ENCODE measurements at regions not wholly inside any gene's neighbourhood (a gene's known extent, or its start where the extent isn't known, plus 50 kb on each side); places are given as distances from the start of the nearest gene placed in this dataset.

DNA sequence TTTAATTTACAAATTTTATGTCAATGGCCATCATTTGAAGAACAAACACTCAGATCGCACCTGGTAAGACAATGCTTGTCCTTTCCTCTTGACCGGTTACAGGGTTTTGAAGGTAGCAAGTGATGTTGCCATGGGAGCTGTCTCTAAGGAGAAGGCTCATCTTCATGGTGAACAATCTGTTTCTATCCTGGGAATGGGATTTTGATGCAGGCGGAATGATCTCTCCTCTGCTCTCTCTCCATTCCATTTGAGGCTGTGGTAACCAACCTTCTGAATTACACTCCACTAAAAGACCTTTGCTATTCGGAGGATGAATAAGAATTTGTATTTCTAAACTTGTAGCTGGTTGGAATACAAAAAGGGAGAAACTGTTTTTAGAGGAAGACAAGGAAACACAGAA is 57.9 kb upstream of the SLC5A9 start:
- no peak for DNase-seq

DNA sequence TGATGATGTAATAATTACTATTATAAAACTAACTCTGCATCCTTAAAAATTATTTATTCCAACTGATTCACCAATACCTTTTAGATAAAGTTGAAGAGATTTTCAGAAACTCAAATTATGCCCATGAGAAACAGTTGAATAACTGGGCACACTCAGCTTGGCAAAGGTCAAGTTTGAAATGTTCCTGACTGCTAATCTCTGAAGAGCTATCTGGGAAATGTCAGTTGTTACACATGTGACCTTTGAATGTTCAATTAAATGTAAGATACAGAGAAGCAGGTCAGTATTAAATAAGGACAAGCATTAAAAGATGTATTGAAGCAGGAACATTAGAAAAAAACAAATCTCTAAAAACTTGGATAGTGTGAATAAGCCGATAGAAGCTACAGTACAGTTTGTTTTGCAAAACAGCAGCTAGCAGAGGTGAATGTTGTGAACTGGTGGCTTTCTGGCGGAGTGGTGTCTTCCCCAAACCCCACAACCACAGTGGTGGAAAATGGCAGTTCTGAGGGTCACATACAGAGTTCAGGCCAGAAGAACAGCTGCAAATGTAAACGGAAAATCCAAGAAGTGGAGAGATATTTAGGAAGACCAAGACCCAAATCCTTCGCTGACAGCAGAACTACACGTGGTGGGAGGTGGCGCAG is 61.9 kb upstream of the SLC5A9 start:
- no peak for DNase-seq

DNA sequence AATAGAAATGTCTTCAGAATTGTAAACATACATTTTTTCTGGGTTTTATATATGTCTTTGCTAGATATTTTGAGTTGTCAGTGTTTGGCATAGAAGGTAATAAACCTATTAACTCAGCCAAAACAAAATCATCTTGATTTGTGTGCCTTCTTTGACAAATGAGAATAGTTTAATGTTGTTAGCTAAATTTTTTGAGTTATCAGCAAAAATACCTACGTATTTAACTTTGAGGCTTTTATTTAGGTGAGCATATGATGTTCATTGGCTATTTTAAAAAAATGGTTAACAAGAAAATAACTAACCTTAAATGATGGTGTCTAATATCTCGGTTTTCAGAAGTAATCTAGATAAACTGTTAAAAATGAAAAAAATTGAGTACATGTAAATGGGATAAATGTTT is 83.2 kb upstream of the SLC5A9 start:
- DNase-seq: no peak

- DNase-seq: no peak
Observed at GRCh38 chr1:48127735-48128685, 94.5 kb upstream of the SLC5A9 start.

DNA sequence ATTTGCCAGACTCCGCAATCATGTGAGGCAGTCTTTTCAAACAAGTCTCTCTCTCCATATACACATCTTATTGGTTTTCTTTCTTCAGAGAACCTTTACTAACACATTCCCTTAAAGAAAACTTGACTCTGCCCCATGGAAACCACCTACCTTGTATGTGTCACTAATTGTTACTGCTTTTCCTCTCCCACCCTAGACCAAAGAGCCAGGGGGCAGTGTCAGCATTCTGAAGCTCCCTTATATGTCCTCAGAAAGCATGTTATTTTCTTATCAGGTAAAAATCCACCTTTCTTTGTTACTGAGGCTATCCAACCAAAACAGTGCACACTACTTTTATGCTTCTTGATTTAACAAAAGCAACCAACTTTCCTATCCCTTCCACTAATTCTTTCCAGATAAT is 98.9 kb upstream of the SLC5A9 start:
- DNase-seq: no peak

DNA sequence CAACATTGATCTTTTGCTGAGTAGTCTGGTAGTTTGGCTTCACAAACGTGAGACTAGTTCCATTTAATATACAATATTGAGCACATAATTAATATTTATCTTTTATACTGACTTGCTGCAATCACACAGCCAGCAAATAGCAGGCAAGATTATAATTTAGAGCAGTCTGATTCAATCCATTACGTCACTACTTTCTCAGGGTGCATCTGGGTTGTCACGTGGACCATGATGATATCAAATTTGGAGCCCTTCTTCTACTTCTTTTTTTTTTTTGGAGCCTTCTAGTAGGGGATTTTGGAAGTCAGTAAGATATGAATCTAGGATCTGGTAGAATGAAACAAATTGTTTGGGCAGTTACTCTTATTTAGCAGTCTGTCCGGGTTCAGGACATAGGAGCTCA is 100.6 kb upstream of the SLC5A9 start:
- no peak for DNase-seq

DNA sequence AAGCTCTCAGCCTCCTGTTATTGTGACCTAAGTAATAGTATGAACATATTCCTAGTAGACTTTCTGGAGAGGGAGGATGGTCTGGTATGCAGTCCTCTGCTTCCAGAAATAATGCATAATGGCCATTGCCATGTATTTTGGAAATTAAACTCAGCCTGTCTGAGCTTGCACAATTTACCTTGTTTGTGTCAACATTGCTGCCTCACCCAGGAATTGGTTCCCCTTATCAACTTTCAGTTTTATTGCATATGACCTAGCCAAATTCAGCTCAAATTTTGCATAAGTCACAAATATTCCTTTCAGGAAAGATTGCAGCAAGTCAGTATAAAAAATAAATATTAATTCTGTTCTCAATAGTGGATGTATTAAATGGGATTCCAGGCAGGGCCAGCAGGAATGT is 101.9 kb upstream of the SLC5A9 start:
- DNase-seq: no peak

GRCh38 chr1:48115835-48116234 is 106.7 kb upstream of the SLC5A9 start:
- no peak for DNase-seq

- DNase-seq: no peak
Observed at GRCh38 chr1:48114596-48115382, 107.7 kb upstream of the SLC5A9 start.

- no peak for DNase-seq
Observed at GRCh38 chr1:48109390-48110013, 112.3 kb upstream of the TRABD2B start.

DNA sequence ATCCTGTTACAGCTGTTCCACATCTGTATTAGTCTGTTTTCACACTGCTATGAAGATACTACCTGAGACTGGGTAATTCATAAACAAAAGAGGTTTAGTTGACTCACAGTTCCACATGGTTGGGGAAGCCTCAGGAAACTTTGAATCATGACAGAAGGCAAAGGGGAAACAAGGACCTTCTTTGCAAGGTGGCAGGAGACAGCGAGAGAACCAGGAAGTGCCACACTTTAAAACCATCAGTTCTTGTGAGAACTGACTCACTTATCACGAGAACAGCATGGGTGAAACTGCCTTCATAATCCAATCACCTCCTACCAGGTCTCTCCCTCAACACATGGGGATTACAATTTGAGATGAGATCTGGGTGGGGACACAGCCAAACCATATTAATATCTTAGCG is 110.3 kb upstream of the TRABD2B start:
- DNase-seq: no peak

- DNase-seq: no peak
Observed at GRCh38 chr1:48106049-48106448, 108.9 kb upstream of the TRABD2B start.

DNA sequence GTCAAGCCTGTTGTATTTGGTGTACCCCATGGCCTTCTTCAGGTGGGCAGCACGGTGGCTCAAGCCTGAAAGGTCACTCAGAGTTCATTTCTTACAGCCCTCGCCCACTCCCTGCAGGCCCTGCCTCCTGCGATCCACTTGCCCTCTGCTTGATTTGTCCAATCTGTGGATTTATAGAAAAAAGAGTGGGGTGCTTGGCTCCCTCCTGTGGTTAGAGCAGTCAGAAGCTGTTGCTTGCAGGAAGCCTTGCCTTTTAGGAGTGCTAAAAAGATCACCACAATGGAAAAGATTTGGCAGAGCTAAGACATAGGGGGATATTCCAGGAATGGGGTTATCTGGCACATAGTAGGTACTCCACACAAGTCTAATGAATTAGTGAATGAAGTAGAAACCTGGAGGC is 108.0 kb upstream of the TRABD2B start:
- no peak for DNase-seq

DNA sequence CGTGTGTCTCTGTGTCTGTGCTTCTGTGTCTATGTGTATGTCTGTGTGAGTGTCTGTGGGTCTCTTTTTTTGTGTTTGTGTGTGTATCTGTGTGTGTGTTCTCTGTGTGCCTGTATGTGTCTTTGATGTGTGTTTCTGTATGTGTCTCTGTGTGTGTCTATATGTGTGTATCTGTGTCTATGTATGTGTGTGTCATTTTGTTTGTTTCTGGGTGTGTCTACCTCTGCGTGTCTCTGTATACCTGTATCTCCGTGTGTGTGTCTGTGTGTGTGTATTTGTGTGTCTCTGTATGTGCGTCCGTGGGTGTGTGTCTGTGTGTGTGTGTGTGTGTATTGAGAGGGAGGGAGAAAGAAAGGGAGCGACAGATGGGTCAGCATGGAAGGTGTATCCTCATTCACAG is 106.3 kb upstream of the TRABD2B start:
- DNase-seq: no peak

GRCh38 chr1:48102766-48103165 is 105.6 kb upstream of the TRABD2B start:
- DNase-seq: no peak

GRCh38 chr1:48099072-48099773 is 102.0 kb upstream of the TRABD2B start:
- DNase-seq: no peak

DNA sequence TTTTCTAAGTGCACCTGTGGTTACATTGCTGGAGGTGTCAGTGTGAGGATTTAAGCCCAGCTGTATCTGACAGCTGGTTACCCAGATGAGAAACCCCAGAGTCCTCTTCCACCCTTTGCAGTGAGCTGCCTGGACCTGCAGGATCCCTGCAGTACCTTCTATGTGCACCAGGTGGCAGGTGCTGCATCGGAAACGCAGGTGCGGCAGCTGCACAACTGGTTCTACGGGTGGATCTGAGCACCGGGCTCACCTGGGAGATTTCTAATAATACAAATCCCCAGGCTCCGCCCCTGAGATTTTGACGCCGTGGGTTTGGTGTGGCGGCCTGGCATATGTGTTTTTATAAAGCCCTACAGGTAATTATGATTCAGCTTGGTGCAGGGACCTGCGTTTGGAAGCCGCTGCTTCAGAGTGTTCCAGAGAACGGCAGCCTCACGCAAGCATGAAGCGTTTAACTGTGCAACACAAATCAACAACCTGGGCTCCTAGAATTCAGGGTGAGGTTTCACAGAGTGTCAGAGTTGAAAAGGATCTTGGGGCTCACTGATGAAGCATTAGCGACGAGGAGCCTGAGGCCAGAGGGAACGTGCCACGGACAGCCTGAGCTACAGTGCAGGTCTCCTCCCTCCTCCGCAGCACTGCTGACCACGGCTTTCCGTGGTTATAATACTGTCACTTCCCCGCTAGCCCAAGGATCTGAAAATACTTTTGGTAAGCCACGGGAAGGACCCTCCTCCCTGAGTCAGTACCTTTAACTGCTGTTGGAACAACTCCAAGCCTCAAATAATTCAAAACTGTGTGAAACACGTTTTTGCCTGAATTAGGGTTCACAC is 96.7 kb upstream of the TRABD2B start:
- DNase-seq: peak; percentile 54

DNA sequence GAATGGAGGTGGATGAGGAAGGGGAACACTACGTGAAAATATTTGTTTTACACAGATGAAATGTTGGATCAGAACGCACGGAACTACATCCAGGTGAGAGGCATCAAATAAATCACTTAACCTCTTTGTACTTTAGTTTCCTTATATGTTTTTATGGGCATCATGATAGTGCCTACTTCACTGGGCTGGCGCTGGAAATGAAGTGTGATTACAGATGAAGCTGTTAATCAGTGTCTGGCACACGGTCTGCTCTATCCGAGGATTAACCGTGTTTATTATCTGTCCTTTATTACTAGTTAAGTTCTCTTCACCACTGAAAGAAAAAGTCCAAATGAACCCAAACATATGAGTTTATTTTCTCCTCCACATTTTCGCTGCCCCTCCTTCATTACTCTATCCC is 96.0 kb upstream of the TRABD2B start:
- no peak for DNase-seq

DNA sequence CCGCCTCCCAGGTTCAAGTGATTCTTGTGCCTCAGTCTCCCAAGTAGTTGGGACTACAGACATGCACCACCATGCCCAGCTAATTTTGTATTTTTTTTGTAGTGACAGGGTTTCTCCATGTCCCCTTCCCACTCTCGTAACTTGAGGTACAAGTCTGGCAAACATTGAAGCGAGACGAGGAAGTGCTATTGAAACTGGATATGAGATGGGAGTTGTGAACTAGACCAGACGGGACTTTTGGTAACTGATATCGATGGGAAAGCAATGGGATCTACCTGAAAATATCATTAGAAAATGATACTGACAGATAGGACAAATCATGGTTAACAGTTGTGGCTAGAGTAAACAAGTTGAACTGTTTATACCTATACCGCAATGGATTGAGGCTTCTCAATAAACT is 95.2 kb upstream of the TRABD2B start:
- DNase-seq: no peak

- no peak for DNase-seq
Observed at GRCh38 chr1:48089356-48089891, 92.2 kb upstream of the TRABD2B start.

- DNase-seq: no peak
Observed at GRCh38 chr1:48084826-48085225, 87.6 kb upstream of the TRABD2B start.
